HG02678 (cell line): ENCODE measurements at regions not wholly inside any gene's neighbourhood (a gene's known extent, or its start where the extent isn't known, plus 50 kb on each side); places are given as distances from the start of the nearest gene placed in this dataset.

Experiments
- ATAC-seq: cut with Tn5 transposase; IDR thresholded peaks from one replicate; pipeline ENCODE4 v1.9.1; 2021; ENCODE audit warnings: mild to moderate bottlenecking, moderate library complexity; ENCODE audit not compliant: unreplicated experiment

DNA sequence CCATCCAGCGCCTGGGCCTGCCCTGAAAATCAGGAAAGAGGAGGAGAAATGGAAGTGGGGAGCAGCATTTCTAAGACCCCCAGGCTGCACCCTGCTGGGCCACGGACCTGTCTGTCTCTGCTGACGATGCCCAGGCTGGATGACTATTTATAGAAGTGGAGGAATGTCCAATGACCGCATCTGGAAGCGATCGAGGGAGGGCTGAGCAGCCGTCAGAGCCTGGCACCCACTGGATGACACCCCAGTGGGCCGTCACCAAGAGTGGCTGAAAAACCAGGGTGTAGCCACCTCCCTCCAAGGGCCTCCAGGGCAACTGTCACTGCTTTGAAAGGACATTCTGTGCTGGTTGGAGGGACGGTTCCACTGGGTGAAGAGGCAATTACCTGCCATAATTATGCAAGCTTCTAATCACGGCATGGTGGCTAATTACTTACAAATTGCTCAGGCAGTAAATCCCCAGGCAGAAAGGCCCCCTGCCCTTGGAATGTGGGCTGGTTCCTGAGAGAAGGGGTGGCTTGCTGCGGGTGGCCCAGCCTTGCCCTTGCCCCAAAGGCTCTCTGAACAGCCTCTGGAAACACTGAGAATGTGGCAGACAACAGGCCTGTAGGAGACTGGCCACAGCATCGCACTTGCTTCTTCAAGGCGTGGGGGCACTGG, 332.1 kb downstream of the C16orf95 start:
- no peak for ATAC-seq

DNA sequence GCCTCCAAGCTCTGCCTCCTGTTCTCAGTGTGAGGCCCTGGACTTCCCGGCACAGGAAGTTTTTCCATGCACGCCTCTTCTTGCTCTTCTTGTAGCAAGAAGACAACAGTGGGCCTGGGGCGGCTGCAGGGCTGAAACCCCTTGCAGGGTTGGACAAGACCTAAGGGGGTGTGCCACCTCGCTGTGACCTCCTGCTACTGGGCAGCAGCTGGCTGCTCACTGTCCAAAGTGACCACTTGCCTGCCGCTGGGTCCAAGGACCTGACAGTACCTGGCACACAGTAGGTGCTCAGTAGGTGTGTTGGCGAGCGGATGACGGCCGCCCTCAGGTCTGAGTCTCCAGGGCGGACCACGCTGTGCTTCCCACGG, 331.6 kb downstream of the C16orf95 start:
- no peak for ATAC-seq

DNA sequence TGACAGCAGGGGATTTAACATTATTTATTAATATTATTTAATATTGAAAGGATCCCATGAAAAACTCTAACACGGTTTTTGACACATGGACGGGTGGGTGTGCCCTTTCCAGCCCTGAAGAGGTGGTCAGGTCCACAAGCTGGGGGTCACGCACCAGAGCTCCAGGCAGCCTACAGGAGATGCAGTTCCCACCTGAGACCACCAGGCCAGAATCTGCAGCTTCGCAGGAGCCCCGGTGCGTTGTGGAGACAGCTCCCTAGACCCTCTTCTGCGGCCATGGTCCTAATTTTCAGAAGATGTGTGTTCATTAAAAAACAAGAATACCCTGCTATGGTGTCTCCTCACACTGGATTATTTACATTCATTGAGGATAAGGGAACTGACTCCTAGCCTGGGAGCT, 331.1 kb downstream of the C16orf95 start:
- no peak for ATAC-seq

DNA sequence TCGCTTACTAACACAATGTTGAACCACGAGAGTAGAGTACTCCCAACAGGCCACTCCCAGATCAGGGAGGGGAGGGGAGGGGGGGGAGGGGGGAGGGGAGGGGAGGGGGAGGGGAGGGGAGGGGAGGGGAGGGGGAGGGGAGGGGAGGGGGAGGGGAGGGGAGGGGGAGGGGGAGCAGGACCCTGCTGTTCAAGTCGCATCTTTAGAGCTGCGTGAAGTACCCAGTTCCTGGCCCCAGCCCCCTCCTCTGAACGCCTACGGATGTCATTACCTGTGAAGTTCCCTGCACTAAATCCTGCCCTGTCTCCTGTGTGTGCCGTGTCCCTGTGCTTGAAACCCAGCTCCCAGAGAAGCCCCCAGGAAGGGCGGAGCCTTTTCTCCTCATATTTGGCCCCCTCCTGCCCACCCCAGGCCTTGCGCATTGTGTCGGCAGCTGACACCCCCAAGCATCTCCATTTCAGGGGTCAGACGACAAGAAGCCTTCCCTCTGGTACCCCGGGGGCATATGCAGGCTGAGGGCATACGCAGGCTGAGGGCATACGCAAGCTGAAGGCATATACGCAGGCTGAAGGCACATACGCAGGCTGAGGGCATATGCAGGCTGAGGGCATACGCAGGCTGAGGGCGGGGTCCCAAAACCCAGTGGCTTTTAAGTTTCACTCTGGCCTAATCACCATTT, 330.2 kb downstream of the C16orf95 start:
- no peak for ATAC-seq

DNA sequence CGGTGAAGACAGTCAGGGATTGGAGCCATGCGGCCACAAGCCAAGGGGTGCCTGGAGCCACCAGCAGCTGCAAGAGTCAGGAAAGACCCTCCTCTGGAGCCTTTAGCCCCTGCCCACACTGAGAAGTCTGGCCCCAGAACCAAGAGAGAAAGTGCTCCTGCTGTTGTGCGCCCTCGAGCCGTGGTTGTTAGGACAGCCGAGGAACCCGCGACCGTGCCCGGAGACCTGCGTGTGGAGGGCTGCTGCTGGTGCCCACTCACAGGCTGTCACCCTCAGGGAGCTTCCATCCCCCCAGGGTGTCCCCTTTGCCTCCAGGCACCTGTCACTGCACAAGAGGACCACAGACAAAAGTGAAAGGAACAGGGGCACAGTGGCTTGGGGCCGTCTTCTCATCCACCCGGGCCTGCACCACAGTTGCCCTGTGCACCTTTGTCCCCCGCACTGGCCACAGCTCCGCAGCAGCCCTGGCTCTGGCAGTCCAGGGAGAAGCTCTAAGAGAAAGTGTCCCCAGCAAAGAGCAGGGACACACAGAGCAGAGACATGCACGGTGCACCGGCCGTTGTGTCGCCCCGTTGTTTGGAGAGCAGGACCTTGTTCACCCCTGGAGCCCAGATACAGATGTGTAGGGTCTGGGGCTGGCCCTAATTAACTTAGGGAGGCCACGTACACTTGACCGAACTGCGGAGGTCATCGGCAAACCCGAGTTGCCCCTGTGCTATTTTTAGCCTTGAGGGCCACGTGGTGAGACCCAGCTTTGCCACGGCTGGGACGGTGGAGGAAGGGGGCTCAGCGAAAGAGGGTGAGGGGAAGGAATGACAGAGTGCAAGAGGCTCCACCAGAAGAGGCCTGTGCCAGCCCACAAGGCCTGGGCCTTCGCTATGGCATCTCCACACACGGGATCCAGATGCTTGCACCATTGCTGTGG, 329.2 kb downstream of the C16orf95 start:
- no peak for ATAC-seq

DNA sequence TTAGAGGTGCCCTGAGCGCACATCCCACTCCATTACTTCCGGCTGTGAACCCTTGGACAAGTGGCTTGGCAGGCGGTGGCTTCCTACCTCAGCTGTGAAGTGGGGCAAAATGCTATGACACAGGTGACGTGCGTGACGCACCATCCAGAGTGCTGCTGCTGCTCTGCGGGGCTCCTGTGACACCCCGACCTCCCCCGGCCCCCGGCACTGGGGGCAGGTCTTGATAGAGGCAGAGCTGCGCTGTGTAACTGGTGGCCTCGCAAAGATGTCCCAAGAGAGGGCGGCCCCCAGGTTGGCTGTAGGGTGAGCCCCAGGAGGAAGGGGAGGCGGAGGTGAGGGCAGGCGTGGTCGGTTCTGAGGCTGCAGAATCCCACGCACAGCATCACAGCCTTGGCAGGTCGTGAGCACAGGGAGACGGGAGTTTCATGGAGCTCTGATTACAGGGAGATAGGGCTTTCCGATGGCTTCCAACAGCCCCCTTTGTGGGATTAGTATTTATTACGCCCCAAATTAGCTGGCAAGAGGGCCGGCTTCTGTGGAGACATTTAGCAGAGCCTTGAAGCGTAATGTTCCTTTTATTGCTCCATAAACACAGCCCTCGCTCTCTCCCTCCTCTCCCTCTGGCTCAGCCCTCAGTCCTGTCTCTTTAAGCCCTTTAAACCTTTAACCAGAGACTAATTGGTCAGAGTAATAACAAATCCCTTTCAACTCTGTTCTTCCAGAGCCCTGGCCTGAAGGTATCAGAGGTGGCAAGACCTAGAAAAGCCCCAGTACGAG, 328.1 kb downstream of the C16orf95 start:
- ATAC-seq, result no peak

DNA sequence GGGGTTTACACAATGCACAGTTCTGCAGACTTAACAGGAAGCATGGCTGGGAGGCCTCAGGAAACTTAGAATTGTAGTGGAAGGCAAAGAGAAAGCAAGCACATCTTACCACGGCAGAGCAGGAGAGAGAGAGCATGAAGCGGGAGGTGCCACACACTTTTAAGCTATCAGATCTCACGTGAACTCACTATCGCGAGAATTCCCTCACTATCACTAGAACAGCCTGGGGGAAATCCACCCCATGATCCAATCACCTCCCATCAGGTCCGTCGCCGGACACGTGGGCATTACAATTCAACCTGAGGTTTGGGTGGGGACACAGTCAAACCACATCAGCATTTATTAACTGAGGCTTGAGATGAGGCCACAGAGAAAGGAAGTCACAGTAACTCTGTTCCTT, 326.7 kb downstream of the C16orf95 start:
- ATAC-seq, result no peak

DNA sequence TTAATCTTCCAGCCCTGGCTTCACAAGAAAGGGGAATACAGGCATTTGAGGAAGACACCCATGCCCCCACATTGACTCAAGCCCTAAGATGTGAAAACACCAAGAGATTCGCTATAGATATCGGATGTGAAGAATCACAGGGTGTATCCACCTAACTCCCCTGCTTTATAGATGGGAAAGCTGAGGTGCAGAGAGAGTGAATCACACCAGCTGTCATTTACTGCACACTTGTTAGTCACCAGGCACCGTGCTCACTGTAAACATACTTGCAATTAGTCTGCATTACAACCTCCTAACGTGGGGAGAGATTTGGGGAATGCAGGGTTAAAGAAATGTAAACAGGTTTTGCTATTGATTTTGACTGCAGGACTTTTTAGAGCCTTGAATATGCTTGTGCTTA, 325.5 kb downstream of the C16orf95 start:
- ATAC-seq, result no peak

DNA sequence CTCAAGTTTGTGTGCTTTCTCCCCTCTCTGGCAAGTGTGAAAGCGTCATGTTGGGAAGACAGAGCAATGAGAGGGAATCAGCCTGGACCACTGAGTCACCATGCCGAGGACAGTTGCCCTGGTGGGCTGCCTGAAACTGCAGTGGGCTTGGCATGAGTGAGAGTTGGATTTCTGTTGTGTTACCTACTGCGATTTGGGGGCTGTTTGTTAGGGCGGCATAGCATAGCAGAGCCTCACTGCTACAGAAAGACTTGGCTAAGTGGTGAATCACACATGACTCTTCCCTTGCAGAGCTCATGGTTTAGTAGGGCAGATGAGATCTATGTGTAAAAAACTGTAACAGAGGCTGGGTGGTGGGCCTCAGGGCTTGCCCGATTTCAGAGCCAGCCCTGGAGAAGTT, 324.6 kb downstream of the C16orf95 start:
- no peak for ATAC-seq

DNA sequence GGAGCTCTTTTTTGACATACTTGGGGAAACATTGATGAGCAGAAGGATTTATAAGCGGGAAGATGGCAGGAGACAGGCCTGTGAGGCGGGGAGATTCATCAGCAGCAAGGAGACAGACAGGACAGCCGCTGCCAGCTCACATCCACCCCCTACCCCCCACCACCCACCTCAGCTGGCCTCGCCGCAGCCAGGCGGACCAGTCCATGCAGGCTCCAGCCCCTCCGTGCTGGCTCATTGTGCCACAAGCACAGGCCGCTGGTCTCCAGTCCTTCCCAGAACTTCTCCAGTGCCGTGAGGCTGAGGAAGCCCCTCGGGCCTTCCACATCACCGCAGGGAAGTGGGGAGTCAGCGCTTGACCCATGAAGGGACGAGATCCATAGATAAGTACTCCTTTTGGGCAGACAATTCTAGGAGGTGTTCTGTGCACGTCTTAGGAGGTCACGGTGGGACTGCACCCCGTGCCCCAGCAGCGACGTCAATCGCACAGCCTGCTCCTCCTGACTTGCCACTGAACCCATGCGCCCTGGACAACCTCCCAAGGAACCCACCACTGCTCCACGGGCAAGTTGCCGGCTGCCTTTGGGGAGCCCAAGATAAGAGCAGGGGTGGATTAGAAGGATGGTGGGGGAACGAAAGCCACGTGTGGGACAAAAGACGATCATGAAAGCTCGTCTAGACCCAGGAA, 323.6 kb downstream of the C16orf95 start:
- ATAC-seq, result no peak

DNA sequence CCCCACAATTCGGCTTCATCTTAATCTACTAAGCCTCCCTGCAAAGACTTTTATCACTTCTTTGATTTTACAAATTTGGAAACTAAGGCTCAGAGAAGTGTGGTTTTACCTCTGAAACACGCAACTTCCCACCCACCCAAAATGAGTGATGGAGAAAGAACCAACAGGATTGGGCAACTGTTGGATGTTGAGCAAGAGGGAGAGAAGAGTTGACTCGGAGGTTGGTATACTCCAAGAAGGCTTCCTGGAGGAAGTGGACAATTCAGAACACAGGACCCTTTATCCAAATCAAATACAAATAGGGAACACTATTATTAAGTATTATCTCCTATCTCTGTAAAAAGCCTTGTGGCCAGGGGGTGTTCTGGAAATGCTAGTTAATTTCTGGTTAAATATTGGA, 323.0 kb downstream of the C16orf95 start:
- no peak for ATAC-seq

DNA sequence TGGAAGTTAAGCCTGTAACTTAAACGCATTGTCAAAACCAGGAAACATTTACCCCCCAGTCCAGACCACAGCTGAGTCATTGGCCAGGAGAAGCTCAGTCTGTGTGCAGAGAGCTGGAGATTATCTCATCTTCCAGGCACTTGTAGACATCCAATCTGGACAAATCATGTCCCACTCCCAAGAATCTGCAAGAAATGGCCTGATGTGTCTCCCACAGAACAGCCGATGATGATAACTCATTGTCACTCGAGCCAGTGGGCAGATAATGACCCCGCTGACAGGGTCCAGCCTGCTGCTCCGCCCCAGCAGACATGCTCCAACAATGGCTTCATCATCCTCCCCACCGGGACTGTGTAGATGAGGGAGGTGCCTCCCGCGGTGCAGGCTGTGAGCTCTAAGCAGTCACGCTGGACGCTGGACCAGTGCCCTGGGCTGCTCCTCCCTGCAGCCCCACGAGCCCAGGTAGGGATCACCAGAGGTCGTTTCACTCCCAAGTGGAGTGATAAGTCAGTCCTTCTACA, 322.5 kb downstream of the C16orf95 start:
- ATAC-seq, result no peak

DNA sequence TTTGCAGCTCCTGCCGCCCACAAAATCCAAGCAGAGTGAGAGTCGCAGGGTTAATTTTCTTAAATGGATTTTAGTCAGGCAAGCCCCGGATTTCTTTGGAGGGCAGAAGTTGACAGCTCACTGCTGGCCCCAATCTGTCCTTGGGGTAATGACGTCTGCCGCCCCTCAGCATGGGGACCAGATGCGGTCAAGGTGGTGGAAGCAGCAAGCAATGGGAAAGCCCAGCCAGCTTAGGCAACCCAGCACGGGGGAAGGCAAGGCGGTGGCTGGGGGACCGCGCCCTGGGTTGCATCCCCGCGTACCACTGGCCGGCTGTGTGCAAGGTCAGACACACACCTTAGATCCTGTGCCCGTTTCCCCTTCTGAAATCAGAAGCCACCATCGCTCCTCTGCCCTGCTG, 321.7 kb downstream of the C16orf95 start:
- ATAC-seq, result no peak

DNA sequence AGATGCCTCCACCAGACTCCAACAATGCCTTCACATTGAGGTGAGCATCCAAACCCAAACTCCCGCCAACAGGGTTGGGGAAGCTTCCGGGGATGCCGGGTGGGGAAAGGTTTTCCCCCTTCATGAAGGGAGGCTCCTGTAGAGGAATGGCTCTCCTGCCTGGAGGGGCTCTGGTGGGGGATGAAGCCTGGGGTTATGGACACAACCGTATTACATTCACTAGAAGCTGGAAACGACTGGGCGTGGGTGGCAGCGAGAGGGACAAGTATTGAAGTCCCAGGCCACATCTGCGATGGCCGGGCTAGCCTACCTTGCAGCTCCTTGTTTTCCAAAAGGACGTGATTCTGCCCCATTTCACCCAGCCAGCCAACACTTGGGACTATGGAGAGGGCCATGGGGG, 321.1 kb downstream of the C16orf95 start:
- ATAC-seq, result no peak

DNA sequence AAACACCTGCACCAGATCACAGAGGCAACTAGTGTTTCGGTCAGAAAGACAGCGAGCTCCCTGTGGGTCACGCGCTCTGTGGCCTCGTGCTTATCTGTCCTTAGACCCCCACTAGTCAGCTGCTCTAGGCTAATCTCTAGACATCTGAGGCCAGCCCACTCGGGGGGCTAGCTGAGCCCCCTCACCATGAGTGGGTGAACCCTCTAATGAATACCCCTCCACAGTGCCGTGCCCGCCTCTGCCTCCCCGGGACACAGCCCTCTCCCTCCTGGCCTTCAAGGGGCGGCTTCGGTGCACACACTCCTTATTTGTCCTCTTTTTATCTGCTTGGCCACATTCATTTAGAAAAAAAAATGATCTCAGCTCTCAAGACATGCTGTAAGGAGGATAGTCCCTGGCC, 320.1 kb downstream of the C16orf95 start:
- ATAC-seq, result no peak

DNA sequence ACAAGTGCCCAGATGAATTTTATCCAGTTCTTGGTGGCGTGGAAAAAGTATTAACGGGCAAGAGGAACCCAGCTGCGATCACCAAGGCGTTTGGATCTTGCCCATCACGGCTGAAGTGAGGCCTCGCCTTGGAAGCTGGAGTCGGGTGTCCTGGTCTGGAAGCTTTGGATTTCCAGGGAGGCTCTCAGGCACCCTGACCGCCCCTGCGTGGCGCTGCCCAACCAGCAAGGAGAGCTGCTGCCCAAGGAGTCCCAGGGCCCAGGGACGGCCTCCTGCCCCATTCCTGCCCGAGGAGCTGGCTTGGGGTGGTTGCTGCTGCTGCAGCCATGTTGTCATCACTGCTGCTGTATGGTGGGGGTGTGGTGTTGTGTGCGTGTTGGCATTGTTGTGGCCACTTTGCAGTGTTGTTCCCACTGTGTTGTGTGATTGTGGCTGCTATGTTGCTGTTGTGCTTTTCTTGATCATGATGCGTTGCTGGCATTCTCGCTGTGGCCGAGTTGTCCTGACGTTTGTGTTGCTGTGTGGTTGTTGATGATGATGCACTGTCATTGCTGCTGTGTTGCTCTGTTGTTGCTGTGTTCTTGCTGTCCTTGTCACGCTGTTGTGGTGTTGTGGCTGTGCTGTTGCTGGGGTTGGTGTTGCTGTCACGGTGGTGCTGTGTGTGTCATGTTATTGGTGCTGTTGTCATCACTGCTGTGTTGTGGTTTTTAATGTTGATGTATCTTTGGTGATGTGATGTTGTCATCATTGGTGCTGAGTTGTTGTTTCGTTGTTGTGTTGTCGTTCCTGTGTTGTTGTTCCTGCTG, 318.8 kb downstream of the C16orf95 start:
- no peak for ATAC-seq

DNA sequence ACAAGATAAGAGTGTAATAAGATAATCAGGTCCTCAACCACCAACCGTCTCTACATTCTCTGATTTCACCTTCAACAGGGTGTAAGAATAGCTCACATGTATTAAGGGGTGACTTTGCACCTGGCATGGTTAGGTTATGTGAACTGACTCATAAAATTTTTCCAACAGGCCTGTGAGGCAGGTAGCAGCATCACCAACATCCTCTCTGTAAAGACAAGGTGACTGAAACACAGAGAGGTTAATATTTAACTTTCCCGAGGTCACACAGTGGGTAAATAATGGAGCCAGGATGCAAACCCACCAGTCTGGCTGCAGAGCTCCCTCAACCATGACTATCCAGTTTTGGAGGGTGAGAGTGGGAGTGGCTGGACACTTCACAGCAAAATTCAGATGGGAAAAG, 317.2 kb downstream of the C16orf95 start:
- ATAC-seq, result no peak

DNA sequence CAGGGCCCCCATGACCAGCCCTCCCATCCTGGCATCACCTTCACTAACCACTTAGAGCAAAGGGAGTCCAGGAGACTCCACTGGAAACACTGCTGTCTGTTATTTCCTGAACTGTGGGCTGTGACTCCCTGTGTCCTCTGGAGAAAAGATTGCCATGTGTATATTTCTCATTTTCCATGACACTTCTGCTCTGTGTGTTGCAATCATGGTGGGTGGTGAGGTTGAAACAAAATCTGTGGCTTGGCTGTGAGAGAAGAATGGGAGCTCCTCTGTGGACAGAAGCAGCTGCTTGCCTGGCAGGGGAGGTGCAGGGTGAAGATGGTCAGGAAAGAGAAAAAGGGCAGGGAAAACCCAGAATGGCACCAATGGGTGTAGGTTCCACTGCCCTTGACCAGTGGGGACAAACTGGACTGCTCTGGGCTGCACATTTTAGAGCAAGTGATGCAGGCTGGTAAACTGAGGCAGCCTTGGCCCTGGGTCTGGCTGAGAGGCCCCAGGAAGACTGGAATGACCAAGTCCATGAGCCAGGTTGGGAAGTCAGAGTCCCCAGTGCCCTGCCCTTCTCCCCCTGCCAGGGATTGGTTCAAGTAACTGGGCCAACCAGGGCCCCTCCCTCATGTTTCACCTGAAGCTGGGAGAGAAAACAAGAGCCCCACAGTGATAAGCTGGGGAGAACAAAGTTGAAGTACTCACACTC, 314.3 kb downstream of the C16orf95 start:
- ATAC-seq, result no peak

DNA sequence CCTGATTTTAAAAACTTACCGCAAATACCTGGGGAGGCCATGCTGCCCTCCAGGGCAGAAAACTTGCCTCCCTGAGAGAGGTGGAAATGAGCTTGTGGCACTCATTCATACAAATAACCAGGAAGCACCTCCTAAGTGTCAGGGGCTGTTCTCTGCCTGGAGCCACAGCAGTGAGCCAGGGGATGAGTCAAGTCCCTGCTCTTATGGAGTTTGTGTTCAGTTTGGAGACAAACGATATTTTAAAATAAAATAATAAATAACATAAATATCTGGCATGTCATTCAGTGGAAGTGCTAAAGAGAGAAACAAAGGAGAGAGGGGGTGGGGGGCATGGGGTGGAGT, 313.8 kb downstream of the C16orf95 start:
- ATAC-seq, result no peak
